ENCODE measurements at regions not wholly inside any gene's neighbourhood (a gene's known extent, or its start where the extent isn't known, plus 50 kb on each side); places are given as distances from the start of the nearest gene placed in this dataset.

DNA sequence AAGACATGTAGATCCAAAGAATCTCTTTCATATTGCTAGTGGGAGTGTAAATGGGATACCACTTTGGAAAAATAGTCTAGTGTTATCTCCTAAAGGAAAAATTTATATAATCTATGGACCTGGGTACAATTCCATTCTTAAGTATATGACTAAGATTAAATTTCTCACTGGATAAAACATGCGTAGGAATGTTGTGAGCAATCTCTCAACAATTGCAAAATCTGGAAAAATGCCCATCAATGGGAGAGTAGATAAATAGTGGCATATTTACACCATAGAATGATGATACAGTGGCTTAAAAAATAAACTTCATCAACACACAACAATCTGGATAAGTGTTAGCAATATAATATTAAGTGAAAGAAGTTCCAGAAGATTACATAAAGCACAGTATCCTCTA lies 469.5 kb downstream of the MAN2A1 start:
- DNase-seq, result no peak

DNA sequence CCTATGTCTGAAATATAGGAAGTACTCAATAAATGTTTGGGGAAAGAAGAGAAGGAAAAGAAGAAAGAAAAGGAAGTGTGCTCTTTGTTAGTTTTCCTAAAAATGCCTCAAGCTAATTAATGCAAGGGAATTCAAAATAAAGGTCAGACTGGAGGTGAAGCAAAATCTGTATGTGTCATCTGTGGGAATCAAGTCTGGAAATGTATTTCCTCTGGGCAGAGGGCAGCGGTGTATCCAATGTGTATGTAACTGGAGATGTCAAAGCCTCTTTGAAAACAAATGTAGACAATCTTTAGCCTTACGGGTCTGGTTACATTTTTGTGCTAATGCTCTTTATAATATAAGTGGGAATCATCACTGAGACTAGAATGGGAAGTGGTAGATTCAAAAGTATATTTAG lies 471.4 kb downstream of the MAN2A1 start:
- no peak for DNase-seq

DNA sequence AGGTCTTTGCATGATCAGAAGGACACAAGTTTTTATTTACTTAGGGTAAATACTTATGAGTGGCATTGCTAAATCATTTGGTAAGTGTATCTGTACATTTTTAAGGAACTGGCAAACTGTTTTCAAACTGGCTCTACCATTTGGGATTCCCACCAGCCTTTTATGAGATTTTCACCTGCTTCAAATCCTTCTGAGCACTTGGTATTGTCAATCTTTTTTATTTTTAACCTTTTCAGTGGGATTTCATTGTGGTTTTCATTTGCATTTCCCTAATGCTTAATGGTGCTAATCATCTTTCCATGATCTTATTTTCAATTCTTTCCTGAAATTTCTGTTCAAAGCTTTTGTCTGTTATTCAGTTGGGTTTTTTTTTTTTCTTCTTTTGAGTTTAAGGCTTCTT lies 475.6 kb downstream of the MAN2A1 start:
- DNase-seq, result no peak

DNA sequence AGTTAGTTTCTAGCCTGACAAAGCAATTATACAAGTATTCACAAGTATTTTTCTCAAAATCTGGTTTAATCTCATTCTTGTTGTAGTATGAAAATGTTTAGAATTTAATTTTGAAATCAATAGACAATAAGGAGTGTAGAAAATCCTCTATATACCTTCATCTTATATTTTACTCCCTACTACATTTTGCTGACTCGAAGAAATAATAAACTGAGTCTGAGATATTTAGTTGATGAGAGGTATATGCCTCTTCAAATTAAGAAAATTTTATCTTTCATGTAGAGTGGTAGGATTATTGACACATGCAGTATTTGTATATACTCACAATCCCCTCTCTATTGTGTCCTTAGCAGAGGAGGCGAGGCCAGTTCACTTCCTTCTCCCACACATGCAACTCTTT lies 477.7 kb downstream of the MAN2A1 start:
- no peak for DNase-seq

DNA sequence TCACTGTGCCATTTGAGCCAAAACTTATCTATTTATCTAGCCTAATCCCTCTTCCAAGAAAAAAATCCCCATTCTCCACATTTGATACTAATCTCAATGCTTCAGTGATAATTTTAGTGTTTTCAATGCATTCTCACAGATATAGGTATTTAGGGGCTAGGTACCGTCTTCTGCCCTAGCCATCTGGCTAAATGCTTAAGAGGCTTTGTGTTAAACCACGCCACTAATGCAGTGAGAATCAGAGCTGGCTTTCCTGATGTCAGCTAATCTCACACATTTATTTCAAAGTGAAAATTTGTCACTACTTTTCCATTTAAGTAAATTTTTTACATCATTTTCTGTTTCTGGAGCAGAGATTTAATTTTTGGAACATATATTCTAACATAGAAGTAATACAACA lies 479.7 kb downstream of the MAN2A1 start:
- no peak for DNase-seq

DNA sequence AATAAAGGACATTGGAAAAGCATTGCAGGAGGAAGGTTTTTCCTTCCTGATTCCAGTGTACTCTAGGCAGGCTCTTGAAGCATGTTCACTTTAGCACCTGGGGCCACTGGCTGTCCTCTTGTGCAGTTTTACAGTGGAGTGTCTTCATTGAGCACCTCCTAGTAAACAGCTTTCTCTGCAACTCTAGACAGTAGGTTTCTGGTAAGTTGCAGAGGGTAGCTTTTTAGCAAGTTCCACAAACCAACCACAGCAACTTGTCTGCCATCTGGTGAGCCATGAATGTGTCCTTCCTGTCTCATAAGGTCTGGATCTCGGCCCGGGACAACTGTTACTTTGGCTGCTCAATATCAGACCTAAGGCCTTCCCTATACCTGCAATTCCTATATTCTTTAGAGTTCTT lies 488.0 kb downstream of the MAN2A1 start:
- DNase-seq, result no peak

DNA sequence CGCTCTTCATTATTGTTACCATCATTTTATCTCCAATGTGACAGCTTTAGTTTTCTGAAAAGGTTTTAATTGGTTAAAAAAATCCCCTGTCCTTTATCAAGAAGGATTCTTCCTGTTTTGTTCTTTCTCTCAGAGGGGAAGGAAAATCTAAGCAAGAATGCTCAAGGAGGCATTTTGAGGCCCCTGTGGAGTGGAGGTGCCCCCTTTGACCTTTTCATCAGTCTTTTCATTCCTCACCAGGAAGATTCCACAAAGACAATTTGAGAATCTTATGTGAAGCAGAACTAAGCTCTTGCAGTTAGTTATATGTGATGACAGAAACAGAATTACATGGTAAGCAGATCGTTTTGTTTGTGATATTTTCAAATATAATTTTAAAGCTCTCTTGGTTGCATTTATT lies 489.6 kb downstream of the MAN2A1 start:
- DNase-seq, result no peak

DNA sequence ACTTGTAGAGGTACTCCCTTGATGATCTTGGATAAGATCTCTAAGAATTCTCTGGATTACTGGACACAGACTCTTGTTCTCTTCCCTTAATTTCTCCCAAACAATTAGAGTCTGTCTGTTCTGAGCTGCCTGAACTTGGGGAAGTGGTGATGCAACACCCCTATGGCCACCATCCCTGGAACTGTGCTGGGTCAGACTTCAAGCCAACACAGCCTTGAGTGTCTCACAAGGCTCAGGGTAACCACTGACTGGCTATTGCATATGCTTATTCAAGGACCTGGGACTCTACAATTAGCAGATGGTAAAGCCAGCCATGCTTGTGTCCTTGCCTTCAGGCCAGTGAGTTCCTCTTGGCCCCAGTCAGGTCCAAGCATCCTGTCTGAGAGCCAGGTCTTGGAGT lies 504.5 kb downstream of the MAN2A1 start:
- no peak for DNase-seq

DNA sequence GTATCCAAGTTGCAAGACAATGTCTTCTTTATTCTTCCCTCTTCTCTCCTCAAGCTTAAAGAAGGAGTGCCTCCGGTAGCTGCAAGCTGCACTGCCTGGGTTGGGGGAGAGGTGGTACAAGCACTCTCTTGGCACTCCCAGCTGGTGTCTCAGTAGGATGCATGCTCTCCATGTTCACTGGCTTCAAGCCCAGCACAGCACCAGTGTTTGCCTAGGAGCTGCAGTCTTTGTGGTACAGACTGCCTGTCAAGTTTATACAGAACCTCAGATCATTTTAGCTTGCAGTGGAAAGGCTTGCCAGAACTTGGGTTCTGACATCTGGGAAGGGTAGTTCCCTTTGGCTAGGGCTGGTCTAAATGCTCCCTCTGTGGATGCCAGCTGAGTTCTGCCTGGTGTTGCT lies 505.6 kb downstream of the MAN2A1 start:
- no peak for DNase-seq

DNA sequence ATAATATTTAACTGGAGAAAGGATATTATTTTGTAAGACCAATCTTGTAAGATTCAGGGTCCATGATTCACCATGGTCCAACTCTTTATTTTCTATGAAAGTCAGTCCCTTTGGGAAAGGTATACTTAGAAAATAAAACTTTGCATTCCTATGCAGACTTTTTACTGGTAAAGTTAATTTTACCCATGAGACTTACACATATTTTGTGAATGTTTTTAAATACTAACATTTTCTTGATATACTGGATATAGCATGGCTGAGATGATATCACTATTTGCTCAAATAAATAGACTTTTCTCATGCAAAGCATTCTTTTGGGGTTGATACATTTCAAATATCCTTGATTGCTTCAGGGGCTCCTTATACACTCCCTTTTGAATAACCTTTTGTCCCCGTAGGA lies 512.1 kb downstream of the MAN2A1 start:
- DNase-seq, result no peak

DNA sequence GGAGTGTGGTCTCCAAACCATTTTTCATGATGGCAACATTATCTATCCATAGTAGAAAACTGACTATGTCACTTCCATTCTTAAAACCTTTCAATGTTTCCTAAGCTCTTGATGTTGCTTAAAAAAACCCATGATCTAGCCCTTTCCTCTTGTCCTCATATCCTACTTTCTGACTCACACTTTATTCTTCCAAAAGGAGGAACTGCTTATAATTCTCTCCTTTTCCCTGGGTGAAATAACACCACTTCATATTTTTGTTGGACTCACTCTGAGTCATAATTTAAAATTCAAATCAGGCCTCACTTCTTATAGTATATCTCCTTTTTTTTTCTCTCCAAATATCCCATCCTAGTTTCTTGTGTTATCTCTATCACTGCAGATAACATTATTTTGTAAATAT lies 513.9 kb downstream of the MAN2A1 start:
- DNase-seq, result no peak

DNA sequence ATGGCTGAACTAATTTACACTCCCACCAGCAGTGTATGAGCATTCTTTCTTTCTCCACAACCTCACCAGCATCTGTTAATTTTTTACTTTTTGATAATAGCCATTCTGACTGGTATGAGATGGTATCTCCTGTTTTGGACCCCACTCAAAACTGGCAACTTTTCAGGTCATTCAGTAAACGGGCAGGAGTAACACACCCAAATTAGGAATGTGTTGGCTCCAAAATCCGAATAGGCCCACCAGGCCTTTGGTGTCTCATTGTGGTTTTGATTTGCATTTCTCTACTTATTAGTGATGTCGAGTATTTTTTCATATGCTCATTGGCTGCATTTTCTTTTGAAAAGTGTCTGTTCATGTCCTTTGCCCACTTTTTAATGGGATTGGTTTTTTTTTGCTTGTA lies 517.1 kb downstream of the TMEM232 start:
- no peak for DNase-seq

DNA sequence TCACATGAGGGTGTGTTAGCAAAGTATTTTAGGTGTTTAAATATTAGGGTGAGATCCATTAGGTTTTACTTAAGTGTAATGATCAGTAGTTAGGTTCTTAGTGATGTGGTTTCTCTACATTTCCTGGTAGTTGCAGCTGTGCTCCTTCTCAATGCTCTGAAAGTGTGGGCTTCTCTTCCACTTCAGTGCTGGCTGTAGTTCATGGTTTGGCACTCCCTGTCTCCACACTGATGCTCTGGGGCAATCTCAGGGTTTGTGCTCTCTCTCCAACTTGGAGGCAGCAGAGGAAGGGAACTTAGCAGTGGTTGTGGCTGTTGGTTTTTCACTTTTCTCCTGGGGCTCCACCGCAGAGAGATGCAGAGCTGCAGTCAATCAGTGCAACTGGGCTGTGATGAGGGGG lies 507.5 kb downstream of the TMEM232 start:
- no peak for DNase-seq

DNA sequence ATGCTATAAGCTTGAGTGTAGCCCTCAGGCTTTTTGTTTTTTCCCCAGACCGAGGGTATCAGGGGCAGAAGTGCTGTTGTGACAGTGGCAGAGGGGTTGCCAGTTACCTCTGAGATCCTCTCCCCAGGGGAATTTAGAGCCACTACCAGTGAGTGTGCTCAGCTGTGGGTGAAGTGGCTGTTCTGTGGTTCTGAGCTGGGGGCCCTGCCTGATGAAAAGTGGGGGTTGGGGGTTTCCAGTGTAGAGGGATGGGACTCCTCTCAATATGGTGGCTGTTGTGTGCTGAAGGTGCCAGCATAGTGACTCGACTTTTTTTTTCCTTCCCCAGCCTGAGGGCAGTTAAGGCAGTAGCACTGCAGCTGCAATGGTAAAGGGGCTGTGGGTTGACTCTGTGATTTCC lies 506.7 kb downstream of the TMEM232 start:
- DNase-seq, result no peak

DNA sequence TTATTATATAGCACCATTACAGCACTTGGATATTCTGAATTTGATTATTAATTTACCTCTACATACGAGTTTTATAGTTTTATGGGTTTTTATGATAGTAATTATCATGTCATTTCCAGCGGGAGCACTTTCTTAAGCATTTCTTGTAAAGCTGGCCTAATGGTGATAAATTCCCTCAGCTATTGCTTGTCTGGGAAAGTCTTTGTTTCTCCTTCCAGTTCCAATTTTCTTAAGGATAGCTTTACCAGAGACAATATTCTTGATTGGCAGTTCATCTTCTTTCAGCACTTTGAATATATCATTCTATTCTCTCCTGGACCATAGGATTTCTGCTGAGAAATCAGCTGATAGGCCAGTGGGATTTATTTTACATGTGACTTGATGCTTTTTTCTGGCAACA lies 505.4 kb downstream of the TMEM232 start:
- DNase-seq, result no peak

DNA sequence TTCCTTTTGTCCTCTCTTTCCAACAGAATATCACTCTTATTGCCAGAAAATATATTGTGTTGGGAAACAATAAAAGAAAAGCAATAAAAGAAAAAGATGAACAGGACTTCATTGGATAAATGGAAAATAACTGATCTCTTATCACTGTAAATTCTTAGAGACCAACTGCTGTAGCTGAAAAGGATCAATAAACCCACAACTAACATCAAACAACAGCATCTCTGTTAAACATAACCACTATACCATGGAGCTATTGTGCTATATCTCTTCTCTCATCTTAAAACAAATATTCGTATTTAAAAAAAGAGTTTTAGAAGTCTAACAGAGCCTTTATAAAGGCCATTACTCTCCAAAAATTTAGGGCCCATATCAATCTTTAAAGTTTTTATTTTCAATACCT lies 502.4 kb downstream of the TMEM232 start:
- DNase-seq, result no peak

DNA sequence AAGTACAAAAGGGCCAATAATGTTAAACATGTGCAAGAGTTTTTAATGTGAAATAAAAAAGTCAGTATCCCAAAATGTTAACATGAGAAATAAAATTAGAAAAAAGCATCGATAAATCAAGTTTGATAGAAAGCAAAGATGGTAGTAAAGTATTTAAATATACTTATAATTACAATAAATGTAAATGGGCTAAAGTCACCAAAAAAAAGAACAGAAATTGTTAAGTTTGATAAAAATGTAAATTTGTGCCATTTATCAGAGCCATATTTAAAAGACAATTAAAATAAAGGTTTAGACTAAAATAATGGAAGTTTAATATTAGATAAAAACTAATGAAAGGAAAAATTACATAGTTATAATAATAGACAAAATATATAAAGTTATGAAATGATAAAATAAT lies 500.5 kb downstream of the TMEM232 start:
- DNase-seq, result no peak

DNA sequence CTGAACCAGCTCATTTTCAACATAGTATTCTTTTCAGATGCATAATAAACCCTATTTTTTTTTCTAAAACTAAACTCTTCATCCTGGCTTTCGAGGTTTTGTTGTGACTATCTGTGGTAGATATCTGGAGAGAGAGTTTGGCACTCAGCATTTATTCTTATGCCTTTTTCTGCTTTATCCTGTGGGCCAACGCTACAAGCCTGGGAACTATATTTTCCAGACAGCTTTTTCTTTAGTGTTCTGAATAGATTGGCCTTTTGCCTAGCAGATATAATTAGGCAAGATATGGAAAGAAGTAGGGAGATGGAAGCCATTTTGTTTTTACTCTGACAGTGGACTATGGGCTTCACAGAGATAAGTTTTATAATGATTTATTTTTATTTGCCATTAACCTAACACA lies 486.7 kb downstream of the TMEM232 start:
- no peak for DNase-seq

DNA sequence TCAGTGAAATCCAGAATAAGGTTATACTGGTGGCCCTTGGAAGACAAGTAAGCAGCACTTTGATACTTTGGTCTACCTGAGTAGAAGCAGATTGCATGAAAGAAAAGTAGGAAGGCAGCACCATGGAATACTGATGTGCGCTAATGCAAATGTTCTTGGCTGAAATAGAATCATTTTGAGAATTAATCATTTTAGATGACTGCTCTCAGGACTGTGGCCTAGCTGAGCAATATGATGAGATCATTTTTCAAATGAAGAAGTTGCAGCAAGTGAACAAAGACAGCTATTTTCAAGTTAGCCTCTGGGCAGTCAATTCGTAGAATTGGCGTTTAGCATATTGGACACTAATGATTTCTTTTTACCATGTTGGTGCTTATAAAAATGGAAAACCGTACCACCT lies 483.5 kb downstream of the TMEM232 start:
- no peak for DNase-seq

DNA sequence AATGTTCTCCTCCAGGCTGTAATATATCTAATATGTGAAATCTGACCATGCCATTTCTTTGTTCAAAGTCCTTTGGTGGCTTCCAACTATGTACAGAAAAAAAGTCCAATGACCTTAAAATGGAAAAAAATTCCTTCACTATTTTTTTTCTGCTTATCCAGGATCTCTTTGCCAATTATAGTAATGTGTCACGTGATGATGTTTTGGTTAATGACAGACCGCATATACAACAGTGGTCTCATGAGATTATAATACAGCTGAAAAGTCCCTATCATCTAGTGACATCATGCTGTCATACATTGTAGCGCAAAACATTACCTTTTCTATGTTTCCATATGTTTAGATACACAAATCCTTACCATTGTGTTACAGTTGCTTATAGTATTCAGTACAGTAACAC lies 477.6 kb downstream of the TMEM232 start:
- DNase-seq, result no peak

DNA sequence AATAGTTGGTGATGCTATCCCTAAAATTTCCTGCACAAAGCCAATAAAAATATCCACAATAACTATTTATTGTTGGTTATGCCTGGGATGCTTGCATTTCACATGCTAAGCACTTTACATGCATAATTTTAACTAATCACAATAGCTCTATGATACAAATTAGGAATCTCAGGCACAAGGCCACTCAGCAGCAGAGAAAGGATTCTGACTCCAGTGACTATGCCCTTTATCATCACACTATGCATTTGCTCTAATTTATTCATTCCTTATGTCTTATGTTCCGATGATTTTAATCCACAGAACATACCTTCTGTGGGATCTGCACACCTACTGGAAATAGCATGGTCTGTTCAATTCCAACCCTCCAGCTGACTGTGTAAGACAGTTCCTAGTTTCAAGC lies 476.1 kb downstream of the TMEM232 start:
- DNase-seq, result no peak

DNA sequence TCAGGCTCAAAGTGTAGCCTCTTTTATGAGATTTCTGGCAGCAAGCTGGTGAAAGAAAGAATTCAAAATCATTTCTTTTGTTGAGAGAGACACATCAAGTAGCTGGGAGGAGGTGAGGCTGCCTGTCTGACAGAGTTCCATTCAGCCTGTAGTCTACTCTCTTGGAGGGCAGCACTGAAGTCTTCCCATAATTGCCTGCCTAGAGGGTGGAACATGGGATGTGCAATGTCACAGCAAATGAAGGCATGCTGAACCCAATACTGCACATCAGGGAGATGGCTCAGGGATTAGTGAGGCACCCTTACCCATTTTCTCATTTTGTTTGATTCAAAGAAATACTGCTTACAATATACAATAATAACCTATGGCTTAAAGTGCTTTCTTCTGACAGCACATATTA lies 475.7 kb downstream of the TMEM232 start:
- DNase-seq, result no peak

DNA sequence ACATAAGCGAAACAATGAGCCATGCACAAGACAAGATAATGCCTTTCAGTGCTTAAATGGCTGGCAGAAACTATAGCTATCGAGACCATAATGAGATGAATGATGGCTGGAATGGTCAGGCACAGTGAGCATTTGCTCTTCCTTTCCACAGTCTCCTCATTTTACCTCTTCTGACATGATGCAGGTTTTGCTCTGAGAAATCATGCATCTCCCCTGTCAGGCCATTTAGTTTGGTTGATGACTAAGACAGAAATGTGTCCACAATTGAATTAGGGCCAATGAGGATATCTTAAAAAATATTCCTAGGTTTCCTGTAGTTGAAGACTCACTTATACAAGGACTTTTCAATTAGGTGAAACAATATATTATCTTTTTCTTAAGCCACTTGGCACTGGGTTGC lies 475.1 kb downstream of the TMEM232 start:
- DNase-seq, result no peak

DNA sequence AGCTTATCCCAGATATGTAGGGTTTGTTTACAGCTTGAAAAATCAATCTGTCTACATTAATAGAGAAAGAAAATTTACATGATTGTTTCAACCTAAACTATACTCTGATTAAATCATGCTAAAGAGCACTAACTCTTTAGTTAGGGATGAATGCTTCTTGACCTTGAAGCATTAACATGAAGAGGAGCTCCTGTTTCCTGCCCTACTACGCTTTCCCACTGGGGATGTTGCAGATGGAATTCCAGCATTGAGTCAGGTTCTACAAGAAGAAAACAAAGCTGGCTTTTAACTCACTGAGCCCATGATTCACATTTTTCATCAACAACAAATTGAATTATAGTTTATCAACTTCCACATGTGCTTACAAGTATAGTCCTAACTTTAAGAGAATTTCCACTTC lies 471.3 kb downstream of the TMEM232 start:
- no peak for DNase-seq

DNA sequence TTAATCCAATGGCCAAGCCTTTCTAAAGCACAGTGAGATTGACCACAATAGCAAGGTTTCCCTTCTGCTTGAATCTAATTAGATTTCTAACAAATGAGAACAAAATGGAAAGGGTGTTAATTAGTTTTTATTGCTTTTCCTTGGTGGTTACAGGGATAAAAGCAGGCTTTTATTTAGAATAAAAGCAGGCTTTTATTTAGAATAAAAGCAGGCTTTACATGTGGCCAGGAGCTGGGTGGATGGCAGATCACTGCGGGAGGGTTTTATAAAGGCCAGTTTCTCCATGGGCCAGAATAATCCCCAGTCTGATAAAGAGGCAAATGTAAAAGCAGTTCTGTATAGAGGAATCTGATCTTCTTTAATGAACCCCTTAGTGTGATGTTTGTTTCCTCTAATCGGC lies 470.2 kb downstream of the TMEM232 start:
- no peak for DNase-seq

DNA sequence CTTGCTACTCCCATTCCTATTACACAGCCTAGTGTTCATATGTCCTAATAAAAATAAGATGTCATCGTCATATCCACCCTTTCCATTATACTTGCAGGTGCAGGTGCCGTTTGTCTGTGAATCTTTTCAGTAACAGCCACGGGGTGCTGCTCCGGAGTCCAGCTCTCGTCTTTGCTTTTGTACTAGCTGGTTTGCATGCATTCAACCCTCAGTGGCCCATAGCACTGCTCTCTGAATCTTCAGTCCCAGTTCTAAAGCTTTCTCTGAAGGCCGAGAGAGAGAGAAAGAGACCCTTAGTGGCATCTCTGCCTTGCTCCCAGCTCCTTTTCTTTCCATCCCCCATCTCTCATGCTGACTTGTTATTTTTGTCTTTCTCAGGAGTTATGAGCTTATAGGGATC lies 468.5 kb downstream of the TMEM232 start:
- no peak for DNase-seq
